ENCODE measurements at regions not wholly inside any gene's neighbourhood (a gene's known extent, or its start where the extent isn't known, plus 50 kb on each side); places are given as distances from the start of the nearest gene placed in this dataset.

GRCh38 chr9:86671018-86671417 lies 276.3 kb downstream of the GAS1 start:
- Mint-ChIP-seq H3K27ac (ENCODE audit: unreplicated experiment) (no peak overlapping the region), H3K9me3 (ENCODE audit: low read depth, unreplicated experiment) (no peaks in the 10 kb centered on the region), H3K36me3 (ENCODE audit: insufficient read depth, unreplicated experiment) (no peaks in the 10 kb centered on the region), H3K4me3 (ENCODE audit: low read depth, unreplicated experiment) (no peak overlapping the region), H3K27me3 (ENCODE audit: unreplicated experiment) (peaks cover 21% of the 10 kb centered on the region), H3K4me1 (ENCODE audit: low read depth, unreplicated experiment) (no peaks in the 10 kb centered on the region)
- intact Hi-C loops (cut with micrococcal nuclease; ENCODE audit: unreplicated experiment) = no loop called here
- TF ChIP-seq CTCF (IDR thresholded peaks at IDR 0.05; ENCODE audit: unreplicated experiment) = no peak
- CTCF ChIA-PET = no interaction called here
- BruUV-seq (replicated peaks) = no TSS peak
- DNase-seq = no peak

- no peak for DNase-seq
- CTCF ChIA-PET = no interaction called here
- H3K27me3 Mint-ChIP-seq (ENCODE audit: unreplicated experiment) = peaks cover 26% of the 10 kb centered on the region
- intact Hi-C loops (cut with micrococcal nuclease; ENCODE audit: unreplicated experiment) = no loop called here
- no peaks in the 10 kb centered on the region for H3K36me3 Mint-ChIP-seq (ENCODE audit: insufficient read depth, unreplicated experiment)
- no TSS peak for BruUV-seq (replicated peaks)
- no peaks in the 10 kb centered on the region for H3K4me1 Mint-ChIP-seq (ENCODE audit: low read depth, unreplicated experiment)
- no peak for TF ChIP-seq CTCF (IDR thresholded peaks at IDR 0.05; ENCODE audit: unreplicated experiment)
- H3K9me3 Mint-ChIP-seq (ENCODE audit: low read depth, unreplicated experiment) = no peaks in the 10 kb centered on the region
- no peak overlapping the region for H3K4me3 Mint-ChIP-seq (ENCODE audit: low read depth, unreplicated experiment)
- no peak overlapping the region for H3K27ac Mint-ChIP-seq (ENCODE audit: unreplicated experiment)
These were observed 276.8 kb downstream of the GAS1 start for GRCh38 chr9:86670536-86670935.

- Mint-ChIP-seq H3K27me3 (ENCODE audit: unreplicated experiment) (peaks cover 30% of the 10 kb centered on the region), H3K4me1 (ENCODE audit: low read depth, unreplicated experiment) (no peaks in the 10 kb centered on the region), H3K36me3 (ENCODE audit: insufficient read depth, unreplicated experiment) (no peaks in the 10 kb centered on the region), H3K27ac (ENCODE audit: unreplicated experiment) (no peak overlapping the region), H3K4me3 (ENCODE audit: low read depth, unreplicated experiment) (no peak overlapping the region), H3K9me3 (ENCODE audit: low read depth, unreplicated experiment) (no peaks in the 10 kb centered on the region)
- TF ChIP-seq CTCF (IDR thresholded peaks at IDR 0.05; ENCODE audit: unreplicated experiment) = no peak
- intact Hi-C loops (cut with micrococcal nuclease; ENCODE audit: unreplicated experiment) = no loop called here
- BruUV-seq (replicated peaks) = no TSS peak
- no peak for DNase-seq
- CTCF ChIA-PET = no interaction called here
These were observed 277.2 kb downstream of the GAS1 start for GRCh38 chr9:86670076-86670475.

GRCh38 chr9:86669422-86669821 lies 277.9 kb downstream of the GAS1 start:
- Mint-ChIP-seq H3K4me1 (ENCODE audit: low read depth, unreplicated experiment) (no peaks in the 10 kb centered on the region), H3K27ac (ENCODE audit: unreplicated experiment) (no peak overlapping the region), H3K4me3 (ENCODE audit: low read depth, unreplicated experiment) (no peak overlapping the region), H3K36me3 (ENCODE audit: insufficient read depth, unreplicated experiment) (no peaks in the 10 kb centered on the region), H3K9me3 (ENCODE audit: low read depth, unreplicated experiment) (no peaks in the 10 kb centered on the region), H3K27me3 (ENCODE audit: unreplicated experiment) (peaks cover 37% of the 10 kb centered on the region)
- intact Hi-C loops (cut with micrococcal nuclease; ENCODE audit: unreplicated experiment) = no loop called here
- no peak for DNase-seq
- no peak for TF ChIP-seq CTCF (IDR thresholded peaks at IDR 0.05; ENCODE audit: unreplicated experiment)
- CTCF ChIA-PET = no interaction called here
- BruUV-seq (replicated peaks) = no TSS peak

GRCh38 chr9:86668488-86668887 lies 278.8 kb downstream of the GAS1 start:
- Mint-ChIP-seq H3K36me3 (ENCODE audit: insufficient read depth, unreplicated experiment) (no peaks in the 10 kb centered on the region), H3K4me3 (ENCODE audit: low read depth, unreplicated experiment) (no peak overlapping the region), H3K4me1 (ENCODE audit: low read depth, unreplicated experiment) (no peaks in the 10 kb centered on the region), H3K27me3 (ENCODE audit: unreplicated experiment) (peaks cover 39% of the 10 kb centered on the region), H3K9me3 (ENCODE audit: low read depth, unreplicated experiment) (no peaks in the 10 kb centered on the region), H3K27ac (ENCODE audit: unreplicated experiment) (no peak overlapping the region)
- no peak for DNase-seq
- no peak for TF ChIP-seq CTCF (IDR thresholded peaks at IDR 0.05; ENCODE audit: unreplicated experiment)
- CTCF ChIA-PET = no interaction called here
- intact Hi-C loops (cut with micrococcal nuclease; ENCODE audit: unreplicated experiment) = no loop called here
- BruUV-seq (replicated peaks) = no TSS peak
